ENCODE measurements at regions not wholly inside any gene's neighbourhood (a gene's known extent, or its start where the extent isn't known, plus 50 kb on each side); places are given as distances from the start of the nearest gene placed in this dataset.

DNA sequence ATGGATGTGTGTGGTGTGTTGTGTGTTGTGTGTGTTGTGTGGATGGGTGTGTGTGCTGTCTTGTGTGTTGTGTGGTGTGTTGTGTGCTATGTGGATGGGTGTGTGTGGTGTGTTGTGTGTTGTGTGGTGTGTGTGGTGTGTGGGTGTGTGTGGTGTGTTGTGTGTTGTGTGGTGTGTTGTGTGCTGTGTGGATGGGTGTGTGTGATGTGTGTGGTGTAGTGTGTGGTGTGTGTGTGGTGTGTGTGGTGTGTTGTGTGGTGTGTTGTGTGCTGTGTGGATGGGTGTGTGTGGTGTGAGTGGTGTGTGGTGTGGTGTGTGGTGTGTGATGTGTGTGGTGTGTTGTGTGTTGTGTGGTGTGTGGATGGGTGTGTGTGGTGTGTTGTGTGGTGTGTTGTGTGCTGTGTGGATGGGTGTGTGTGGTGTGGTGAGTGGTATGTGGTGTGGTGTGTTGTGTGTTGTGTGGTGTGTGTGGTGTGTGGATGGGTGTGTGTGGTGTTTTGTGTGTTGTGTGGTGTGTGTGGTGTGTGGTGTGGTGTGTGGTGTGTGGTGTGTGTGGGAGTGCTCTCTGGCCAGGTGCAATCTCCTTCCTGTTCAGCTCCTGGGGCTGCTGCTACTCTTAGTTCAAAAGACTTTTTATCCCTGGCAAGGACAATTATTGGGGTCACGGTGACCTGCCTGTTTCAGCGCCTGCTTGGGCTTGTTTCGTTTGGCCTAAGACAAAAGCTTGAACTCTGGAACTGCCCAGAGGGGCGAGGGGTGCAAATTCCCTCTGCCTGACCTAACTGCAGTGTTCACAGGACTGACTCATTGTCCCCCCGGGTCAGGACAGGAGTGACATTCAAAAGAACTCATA, 101.1 kb downstream of the UBIAD1 start:
- DNase-seq = no peak

DNA sequence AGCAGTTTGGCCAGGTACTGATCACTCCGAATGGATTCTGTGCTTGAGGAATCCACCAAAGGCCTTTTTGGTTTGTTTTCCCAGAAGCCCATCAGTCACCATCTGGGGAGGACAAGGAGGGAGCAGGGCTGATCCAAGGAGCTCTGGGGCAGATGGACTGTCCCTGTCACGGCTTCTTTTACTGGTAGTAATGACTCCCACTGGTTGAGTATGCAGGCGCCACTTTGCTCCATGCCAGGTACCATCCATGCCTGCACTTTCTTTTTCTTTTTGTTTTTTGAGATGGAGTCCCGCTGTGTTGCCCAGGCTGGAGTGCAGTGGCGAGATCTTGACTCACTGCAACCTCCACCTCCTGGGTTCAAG, 101.7 kb downstream of the UBIAD1 start:
- DNase-seq = no peak

DNA sequence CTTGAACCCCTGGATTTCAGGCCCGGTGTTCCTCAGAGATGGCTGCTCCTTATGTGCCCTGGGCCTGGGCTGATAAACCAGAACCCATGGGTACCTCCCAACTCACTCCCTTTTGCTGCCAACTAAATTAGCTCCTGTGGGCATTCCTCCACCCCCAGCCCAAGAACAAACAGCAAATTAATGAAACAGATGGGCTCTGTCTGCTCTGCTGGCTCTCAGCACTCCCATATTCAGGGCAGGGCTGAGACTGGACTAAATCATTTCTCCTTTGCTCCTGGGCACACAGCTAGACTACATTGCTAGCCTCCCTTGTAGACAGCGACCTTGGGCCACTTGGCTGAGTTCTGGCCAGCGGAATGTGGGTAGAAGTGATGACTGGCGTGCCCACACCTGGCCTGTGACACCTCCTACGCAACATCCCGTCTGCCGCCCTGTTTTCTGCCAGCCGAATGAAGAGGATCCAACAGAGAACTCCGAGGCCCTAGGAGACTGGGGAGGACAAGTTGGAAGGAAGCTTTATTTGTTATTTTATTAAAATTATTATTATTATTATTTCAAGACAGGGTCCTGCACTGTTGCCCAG, 101.9 kb upstream of the DISP3 start:
- no peak for DNase-seq

DNA sequence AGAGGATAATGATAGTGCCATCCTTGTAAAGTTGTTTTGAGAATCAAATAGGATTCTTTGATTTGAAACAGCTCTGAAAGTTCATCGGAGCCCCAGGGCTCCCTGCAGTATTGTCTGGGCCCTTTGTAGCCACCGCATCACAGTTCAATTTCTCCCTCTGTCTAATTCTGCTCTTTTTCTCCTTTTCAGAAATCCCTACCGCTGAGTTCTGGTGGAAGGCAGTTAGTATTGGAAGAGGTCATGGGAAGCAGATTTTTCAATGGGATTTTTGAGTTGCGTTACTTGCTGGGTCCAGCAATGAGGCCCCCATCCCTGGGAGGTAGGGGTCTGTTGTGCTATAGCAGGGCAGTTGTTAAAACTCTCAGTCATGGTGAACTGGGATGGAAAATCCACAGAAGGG, 101.0 kb upstream of the DISP3 start:
- DNase-seq = no peak

DNA sequence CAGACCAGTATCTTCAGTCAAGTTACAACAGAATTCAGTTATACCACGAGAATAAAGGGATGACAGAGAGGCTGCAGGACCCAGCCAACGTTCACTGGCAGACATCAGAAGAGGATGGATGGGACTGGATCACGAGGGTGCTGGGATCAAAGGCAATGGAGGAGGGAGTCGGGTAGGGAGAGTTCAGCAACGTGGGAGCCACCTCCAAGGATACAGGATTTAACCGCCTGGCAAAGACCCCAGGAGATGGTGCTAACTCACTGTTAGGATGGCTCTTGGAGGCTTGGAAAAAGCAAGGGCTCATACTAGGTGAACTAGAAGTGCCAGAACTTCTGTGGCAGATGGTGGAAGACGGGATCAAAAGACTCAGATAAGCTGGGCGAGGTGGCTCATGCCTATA, 99.1 kb upstream of the DISP3 start:
- DNase-seq = no peak

DNA sequence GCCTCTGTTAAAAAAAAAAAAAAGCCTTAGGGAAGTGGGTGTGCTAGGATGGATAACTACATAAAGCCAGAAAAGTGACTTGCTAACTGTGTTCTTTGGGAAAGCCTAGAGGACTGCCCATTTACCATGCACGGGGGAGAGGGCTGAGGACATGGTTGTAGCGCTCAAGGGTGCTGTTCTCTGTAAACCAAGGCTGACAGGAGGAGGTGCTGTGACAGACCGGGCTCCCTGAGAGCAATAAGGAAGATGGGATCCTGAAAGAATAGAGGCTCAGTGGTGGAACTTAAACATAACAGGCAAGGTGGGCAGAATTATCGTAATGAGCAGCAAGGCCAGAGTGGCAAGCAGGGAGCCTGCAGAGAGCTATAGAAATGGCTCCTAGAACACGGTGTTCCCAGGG, 98.5 kb upstream of the DISP3 start:
- no peak for DNase-seq

DNA sequence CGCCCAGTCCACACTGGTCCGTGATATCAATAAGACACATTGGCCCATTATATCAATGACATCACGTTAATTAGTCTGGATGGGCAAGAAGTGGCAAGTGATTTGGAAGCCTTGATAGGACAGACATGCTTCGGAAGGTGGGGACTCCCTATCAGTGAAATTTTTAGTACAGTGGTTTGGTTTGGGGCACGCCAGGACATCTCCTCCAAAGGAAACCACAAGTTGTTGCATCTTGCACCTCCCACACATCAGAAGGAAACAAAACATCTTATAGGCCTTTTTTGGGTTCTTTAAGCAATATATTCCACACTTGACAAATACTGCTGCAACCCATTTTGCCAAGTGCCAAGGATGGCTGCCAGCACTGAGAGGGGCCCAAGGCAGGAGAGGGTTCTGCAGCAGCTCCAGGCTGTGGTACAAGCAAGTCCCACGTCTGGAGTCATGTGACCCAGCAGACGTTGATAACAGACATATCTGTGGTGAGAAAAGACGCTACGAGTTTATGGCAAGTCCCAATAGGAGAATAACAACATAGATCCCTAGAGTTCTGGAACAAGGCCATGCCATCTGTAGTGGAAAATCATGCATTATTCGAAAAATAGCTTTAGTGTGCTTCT, 95.3 kb upstream of the DISP3 start:
- DNase-seq = no peak

DNA sequence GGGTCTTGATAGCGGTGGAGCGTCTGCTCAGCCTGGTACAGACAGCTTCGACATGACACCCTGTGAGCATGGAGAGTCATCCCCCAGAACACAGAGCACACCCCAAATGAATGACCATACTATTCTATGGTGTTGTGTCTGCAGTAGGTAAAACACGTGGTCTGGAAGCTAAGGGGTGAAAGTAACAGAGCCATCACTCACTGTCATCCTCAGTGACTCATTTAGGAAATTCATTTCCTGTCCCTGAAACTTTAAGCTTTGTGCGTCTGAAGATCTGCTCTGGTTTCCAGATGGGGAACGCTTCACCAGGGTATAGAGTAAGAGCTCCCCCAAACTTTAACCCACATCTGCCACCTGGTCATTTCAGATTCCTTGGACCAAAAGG, 94.8 kb upstream of the DISP3 start:
- DNase-seq = no peak

DNA sequence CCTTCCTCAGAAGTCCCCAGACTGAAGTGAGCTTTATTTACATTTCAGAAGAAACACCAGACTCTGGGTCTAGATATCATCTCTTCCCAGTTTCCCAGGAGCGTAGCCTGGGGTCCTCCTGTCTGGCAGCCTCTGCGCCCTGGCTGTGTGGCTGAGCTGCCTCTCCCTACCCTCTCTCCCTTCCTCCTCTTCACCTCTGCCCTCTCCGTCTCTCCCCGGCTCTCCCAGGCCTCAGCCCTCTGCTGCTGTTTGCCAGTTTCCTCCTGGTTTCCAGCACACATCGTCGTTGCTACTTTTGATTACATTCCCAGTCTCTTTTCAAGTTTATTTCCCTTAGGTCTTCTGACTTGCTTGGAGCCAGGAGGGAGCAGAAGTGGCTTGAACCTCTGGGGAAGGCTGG, 91.1 kb upstream of the DISP3 start:
- DNase-seq = no peak

DNA sequence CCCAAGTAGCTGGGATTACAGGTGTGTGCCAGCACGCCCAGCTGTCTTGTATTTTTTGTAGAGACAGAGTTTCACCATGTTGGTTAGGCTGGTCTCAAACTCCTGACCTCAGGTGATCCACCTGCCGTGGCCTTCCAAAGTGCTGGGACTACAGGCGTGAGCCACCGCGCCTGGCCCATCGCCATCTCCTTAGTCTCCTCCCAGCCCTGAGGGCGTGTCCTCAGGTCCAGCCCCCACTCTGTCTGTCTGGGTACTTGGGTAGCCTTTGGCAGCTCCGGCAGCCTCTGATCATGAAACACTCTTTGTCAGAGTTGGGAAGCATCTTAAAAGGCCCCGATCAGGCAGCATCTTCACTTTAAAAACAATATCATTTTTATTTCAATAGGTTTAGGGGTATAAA, 90.3 kb upstream of the DISP3 start:
- no peak for DNase-seq

DNA sequence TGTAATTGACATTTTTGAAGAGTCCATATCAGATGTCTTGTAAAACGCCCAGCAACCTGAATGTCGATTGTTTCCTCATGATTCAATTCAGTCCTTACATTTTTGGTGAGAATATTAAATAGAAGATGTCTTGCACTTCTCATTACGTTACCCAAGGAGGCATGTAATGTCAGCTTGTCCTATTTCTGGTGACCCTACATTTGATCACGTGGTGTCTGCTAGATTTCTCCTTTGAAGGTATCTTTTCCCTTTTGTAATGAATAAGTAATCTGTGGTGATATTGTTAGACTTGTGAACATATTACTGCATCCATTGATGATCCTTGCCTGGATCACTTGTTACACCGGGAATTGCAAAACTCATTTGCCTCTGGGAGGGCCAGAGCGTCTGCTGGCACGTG, 87.6 kb upstream of the DISP3 start:
- no peak for DNase-seq

DNA sequence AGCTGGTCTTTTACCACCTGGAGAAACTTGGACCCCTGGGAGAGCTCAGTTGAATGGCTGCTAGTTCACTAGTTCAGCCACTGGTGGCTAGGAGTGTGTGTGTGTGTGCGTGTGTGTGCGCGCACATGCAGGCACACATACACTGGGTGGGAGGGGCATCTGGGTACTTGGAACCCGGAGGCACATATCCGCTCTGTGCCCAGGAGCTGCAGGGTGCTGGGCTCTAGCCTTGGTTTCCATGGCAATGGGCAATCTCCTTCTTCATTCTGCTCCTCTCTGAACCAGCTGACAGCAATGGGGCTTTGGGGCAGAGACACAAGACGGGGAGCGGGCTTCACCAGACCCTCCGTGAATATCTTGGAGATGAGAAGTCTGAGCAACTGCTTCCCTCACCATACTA, 87.1 kb upstream of the DISP3 start:
- no peak for DNase-seq

DNA sequence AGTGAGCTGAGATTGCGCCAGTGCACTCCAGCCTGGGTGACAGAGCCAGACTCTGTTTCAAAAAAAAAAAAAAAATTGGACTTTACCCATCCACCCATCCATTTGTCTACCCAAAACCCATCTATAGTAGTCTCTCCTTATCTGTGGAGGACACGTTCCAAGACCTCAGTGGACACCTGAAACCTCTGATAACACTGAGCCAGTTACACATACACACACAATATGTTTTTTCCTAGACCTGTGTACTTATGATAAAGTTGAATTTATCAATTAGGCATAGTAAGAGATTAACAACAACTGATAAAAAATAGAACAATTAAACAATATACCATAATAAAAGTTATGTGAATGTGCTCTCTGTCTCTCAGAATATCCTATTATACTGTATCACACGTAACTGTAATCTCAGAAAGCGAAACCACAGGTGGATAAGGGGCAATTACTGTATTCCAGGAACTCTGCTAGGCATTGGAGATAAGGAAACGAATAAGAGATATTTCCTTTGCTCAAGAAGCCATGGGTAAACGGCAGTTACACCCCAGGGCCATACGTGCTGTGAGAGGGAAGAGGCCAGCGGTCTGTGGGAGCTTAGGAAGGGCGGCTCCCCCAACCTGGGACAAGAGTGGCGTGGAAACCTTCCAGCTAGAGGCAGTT, 84.2 kb upstream of the DISP3 start:
- no peak for DNase-seq

DNA sequence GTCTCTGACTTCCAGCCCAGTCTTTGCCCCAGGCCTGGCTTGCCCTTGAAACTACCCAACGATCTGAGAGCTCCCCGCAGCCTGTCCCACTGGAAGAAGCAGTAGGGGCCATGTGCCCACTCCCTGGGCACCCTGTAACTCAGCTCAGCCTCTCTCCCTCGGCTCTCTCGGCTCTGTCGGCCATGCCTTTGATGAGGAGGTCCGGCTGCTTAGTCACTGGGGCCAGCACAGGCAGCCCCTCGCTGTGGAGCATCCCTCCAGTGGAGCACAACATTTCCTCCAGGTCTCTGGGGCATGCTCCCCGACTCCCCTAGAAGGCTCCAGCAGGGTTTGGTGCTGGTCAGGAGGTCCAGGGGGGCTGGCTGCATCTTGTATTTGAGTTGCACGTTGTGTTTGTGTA, 83.3 kb upstream of the DISP3 start:
- DNase-seq = no peak

DNA sequence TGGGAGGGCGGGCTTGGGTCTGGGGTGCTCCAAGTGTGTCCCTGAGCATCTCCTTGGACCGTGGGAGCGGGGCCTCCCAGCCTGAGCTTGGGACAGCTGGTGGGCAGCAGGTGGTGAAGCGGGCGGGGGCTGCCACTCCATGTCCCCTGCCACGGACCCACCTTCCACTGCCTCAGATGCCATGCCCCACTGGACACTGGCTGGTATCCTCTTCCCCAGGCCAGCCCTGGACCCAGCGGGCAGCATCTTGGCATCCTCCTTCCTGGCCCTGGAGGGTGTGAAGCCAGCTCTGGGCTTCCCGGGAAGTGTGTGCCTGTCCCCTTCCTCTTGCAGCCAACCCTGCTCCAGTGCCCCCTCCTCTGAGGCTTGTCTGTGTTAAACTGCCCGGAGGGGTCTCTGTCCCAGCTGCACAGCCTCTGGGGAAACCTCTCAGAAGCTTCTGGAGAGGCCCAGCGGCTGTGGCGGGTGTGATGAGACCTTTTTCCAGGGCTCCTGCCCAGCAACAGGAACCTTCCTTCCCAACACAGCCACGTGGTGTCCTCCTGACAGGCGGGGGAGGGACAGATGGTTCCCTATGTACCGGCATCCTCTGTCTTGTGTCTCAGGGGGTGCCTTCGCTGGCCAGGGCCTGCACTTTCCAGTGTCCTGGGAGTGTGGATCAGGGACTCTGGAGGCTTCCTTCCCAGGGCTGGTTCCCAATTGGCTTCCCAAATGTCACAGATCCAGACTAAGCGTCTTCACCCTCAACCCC, 81.6 kb upstream of the DISP3 start:
- no peak for DNase-seq

DNA sequence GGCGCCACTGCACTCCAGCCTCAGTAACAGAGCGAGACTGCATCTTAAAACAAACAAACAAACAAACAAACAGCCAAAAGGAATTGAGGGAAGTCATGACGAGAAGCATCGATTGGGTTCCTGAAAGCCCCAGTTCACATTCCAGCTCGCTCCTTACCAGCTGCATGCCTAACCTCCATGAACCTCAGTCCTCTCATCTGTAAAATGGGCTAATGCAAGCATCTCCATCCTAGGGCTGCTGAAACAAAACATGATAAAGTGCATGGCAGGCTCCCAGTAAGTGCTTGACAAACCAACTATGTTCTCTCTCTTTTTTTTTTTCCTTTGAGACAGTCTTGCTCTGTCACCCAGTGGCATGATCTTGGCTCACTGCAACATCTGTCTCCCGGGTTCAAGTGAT, 79.7 kb upstream of the DISP3 start:
- DNase-seq = no peak

DNA sequence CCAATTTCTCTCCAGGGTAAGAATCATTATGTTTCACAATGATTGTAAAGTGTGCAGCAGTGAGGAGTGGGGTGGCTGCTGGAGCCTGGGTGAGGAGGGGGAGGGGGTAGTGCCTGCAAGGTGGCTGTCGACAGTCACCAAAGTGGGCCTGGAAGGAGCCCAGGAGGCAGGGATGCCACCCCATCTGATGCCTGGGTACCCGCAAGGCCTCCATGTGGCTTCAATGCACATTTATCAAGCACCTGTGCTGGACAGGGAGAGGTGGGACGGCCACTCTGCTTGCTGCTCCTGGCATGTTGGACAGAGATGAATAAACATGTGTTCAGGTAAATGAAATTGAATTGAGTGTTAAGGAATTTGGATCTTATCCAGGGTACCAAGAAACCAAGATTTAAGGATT, 78.8 kb upstream of the DISP3 start:
- DNase-seq = no peak

DNA sequence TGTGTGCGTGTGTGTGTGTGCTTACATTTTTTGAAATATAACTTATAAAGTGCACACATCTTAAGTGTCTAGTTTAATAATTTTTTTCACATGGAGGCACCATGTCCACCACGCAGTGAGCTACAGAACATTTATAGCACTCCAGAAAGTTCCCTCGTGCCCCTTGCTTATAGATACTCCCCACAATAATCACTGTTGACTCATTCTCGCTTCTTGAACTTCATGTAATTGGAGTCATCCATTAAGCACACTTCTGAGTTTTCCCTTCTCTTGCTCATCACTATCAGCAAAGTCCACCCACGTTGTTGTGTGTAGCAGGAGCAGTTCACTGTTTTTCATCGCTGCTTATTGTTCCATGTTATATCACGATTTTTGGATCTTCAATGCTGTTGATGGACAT, 78.4 kb upstream of the DISP3 start:
- no peak for DNase-seq

DNA sequence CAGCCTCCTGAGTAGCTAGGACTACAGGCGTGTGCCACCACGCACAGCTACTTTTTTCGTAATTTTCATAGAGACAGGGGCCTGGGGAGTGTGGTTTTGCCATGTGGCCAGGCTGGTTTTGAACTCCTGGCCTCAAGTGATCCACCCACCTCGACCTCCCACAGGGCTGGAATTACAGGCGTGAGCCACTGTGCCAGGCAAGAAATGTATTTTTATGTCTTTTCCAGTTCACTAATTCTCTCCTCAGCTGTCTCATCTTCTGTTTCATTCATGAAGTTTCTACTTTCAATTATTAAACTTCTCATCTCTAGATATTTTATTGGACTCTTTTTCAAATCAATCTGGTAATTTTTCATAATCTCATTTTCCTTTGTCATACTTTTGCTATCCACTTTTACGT, 72.1 kb upstream of the DISP3 start:
- DNase-seq = no peak

DNA sequence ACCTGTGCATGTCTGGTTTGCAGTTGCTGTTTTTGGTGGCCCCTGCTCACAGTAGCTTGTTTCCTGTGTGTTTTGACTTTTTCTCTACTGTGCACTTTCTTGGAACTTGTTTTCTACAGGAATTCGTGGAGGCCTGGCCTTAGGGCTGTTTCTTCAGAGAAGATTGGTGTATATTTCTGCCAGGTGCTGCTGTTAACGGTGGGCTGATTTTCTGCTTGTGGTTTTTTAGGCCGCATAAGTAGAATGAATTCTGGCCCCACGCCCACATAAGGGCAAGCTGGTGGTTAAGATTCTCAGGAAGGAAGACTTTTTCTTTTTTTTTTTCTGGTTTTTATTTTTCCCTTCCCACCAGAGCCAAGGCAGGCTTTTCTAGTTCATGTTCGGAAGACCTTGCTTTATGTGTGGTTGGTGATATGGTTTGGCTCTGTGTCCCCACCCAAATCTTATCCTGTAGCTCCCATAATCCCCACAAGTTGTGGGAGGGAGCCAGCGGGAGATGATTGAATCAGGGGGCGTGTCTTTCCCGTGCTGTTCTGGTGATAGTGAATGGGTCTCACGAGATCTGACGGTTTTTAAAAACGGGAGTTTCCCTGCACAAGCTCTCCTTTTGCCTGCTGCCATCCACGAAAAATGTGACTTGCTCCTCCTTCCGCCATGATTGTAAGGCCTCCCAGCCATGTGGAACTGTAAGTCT, 71.5 kb upstream of the DISP3 start:
- DNase-seq = no peak

DNA sequence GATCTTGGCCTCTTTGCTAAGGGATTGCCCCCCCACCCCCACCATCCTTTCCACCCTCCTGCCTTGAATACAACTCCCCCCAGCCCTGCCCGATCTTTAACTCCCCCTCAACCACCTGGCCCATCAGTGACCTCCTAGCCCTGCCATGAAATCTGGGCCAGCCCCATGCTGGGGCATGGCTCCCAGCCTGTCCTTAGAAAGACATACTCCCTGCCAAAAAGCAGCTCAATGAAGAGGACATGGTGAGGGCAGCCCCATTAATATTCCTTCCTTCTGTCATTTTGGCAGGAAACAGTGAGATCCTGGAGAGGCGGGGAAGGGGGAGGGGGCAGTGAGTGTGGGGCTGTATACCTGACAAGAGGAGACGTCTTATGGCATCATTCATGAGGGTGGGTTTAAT, 66.8 kb upstream of the DISP3 start:
- no peak for DNase-seq

DNA sequence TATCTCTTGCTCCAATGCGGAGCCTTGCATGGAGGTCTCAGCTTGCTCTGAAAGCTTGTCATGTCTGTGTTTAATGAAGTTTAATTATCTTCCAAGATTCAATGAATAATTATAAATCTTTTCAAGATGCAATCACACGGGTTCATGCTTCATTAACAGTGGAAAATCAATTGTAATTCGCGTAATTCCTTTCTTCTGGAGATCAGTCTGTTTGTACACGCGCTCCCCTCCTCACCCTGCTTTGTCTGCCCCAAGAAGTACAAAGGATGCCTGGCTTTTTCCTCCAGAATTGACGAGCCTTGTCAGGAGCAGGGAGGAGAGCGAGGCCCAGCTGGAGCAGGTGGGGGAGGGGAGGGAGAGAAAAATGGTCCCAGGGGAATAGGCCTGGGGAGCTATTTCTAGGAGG, 65.0 kb upstream of the DISP3 start:
- no peak for DNase-seq
